ENCODE measurements at regions not wholly inside any gene's neighbourhood (a gene's known extent, or its start where the extent isn't known, plus 50 kb on each side); places are given as distances from the start of the nearest gene placed in this dataset.

DNA sequence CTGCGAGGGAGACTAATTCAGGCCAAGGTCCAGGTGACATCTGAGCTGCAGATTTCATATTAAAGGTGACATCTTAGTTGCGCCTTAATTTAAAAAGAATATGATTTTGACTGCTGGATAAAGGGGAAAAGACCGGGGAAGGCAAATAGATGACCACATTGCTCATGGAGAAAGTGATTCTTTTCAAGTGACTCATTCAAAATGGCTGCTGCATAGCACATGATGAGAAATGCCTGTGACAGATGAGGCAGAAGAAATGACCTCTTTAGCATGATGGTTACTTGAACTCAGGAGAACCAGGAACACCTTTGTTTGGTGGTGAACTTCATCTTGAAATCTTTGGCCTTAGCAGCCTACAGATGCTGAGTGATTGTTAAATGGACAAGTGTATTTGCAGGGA, 385.8 kb upstream of the TRIB2 start:
- DNase-seq: no peak

DNA sequence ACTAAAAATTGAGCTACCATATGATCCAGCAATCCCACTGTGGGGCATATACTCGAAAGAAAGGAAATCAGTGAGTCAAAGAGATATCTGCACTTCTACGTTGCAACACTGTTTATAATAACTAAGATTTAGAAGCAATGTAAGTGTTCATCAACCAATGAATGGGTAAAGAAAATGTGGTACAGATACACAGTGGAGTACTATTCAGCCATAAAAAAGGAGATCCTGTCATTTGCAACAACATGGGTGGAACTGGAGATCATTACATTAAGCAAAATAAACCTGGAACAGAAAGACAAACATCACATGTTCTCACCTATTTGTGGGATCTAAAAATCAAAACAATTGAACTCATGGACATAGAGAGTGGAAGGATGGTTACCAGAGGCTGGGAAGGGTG, 385.0 kb upstream of the TRIB2 start:
- no peak for DNase-seq

DNA sequence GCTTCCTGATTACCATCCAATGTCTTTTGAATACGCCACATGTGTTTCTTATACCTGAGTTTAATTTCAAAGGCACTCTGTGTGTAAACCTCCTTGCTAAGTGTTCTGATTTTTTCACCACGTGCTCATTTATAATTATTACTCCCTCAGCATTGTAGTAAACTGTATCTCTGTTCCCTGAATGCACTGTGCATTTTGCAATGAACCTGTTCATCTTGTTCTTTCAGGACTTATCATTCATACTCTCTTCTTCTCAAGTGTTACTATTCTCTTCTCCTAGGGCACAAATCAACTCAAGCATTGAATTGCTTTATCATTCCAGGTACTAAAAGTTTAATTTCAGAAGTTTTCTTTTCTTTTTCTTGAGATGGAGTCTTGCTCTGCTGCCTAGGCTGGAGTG, 383.4 kb upstream of the TRIB2 start:
- no peak for DNase-seq

DNA sequence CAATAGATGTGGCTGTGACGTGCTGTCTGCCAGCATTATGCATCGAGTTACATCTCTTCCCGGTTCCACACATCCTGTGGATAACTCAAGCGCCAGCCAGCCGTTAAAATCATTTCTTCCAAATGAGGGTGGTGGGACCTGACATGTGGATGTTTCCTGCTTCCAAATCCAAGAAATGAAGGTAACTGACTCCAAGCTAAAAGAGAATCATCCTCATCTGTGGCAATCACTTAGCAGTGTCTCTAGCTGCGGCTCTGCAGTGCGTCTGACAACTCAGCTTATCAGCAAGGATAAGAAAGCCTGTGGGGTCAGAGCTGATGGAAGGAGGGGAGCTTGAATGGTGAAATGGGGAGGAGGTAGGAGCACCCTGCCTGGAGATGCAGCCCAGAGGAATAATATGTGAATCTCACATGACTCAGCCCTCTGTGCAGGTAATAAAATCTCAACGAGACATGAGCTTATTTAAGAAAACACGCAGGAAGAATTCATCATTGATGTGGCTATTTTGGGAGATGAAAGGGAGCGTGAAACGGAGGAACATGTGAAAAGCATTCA, 382.2 kb upstream of the TRIB2 start:
- no peak for DNase-seq

DNA sequence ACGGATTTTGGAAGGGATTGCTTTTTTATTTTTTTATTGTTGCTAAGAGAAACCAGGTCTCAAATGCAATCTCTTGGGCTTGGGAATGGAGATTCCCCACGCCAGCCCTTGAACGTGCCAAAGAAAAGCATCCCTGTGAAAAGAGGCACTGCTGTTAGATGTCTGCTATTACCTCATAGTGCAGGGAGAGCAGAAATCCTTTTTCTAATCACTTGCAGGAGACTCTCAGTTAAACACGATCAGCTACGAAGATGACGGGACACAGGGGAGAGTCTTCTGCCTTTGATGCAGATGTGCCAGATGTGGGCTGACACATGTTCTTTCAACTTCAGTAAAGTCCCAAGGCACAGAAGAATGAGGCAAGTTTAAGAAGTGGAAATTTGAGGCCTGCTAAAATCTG, 381.6 kb upstream of the TRIB2 start:
- DNase-seq: no peak

DNA sequence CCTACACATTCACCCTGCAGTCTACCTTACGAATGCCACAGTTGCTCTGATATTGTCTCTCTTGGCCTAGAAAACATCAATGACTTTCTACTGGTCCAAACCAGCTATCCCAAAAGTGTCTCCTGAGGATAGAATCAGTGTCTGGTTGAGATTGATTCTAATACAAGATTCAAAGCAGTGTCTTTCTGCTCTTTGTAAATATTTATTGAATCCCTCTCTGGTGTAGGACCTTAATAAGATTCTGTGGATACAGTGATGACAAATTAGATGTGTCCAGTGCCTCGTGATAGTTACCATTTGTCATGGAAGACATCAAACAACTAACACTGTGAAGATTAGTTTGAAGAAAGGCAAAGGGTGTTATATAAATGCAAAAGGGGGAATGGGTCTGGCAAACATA, 380.7 kb upstream of the TRIB2 start:
- no peak for DNase-seq

DNA sequence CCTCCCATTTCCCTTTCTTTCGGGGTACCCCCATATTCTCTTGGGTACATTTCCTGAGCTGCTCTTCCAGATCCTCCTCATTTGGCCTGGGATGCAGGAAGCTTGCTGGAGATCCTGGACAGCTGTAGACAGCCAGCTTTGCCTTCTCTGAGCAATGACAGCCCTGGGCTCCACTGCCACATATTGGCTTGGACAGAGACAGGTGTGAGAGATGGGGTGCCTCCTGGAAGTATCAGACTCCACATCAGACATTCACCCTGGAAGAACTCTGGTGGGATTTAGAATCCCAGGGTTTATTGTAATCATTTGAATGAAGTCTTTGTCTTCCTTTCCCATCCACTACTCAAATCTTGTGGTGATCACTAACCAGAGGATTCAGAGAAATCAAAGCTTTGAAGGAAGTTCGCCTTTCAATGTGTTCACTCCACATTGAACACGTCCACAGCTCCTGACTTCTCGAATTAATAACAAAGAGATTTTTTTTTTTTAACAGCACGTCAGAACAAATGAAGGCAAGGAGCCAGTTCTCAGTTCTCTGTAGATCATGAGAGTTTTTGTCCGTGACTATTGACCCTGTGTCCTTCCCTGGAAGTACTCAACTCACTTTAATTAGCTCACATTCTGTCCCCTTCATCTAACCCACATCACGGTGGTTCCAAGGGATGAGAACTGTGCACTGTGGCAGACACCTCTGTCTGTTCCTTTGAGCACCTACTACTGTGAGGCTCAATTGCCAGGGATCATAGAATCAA, 377.6 kb upstream of the TRIB2 start:
- DNase-seq: no peak

DNA sequence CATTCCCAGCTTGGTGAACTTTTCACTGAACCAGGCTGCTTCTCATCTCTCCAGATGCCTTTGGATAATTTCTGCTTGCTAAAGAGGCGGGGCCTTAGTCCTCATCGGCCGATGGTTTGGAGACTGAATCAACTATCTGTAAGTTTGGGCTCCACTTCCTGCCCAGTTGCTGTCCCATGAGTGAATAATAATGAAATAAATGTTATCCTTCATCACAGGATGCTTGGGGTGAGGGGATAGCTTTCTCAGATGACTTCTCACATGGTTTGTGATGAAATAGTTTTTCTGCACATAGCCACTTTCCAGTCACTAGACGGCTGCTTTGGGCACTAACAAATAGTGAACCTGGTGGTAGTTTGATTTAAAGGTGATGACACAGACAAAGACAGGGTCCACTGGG, 376.6 kb upstream of the TRIB2 start:
- no peak for DNase-seq

DNA sequence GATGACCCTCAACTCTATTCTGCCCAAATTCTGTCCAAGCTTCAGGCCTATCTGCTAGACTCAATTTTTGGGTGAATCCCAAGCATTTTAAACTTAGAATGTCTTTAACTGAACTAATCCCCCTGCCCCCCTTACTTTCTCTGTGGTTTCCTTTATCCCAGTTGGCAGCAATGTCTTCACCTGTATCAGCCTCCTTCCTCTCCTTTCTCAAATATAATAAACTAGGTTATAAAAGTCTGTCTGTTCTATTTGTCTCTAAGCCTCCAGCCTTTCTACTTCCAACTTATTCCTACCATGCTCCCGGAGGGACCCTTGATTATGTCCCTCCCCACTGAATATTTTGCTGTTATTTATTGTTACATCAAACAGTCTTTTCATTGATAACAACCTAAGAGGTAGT, 375.5 kb upstream of the TRIB2 start:
- DNase-seq: no peak

DNA sequence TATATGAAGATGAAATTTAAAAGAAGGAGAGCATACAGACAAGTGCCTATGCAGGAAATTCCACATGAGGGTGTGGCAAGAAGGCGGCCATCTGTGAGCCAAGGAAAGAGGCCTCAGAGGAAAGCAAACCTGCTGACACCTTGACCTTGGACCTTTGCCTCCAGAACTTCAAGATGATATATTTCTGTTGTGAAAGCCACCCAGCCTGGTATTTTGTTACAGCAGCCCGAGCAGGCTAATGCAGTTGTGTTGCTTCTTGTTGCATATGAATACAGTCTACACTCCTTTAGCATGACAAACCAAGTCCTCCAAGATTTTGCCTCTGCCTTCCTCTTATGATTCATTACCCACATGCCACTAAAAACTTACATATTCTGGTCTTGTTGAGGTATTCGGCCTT, 374.8 kb upstream of the TRIB2 start:
- no peak for DNase-seq

DNA sequence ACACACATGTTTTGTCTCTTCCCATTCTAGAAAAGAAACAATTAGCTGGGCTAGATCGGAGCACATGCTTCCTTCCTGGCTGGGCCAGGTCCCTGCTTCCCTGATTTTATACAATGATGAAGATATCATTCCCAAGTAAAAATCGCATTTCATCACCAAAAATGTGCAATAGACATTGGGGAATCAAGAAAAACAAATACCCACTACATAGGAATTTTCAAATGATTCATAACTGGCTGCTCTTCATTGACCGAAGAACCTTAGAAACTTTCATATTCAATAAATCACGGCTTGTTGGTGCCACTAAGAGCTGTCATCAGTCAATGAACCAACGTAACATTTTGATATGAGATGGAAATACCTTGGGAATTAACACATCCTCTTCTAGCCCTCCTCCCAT, 373.6 kb upstream of the TRIB2 start:
- no peak for DNase-seq

DNA sequence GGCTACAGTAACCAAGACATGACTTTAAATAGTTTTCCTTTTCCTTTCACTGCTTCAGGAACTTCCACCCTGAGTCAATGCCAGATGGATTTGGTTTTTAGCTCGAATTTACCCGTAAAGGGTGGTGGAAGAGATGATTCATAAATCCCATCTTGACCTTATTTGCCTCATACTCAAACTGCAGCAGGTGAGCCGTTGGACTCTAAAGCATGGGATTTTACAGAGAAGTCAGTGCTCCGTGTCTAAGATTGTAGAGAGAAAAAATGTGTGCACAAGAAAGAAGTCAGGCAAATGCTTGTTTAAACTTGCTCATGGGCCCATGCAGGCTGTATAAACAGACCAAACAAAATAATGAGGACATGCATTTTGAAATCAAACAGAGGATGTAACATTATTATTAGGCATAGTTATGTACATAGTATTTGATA, 369.7 kb upstream of the TRIB2 start:
- no peak for DNase-seq

DNA sequence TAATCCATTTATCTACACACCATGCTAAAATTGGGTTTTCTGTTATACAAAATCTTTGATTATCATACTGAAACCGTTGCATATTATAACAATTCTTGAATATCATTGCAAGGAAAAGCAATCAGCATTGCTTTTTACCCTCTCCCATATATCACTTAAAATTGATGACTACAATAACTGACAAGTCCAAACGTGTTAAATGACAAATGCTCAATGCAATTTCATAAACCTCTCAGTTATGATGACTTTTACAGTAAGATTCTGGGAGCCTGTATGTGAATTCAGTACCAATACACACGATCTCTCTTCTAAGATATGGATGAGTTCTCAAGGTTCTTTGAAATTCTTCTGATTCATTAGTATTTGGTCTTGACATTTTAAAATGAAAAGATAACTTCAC, 368.5 kb upstream of the TRIB2 start:
- no peak for DNase-seq

DNA sequence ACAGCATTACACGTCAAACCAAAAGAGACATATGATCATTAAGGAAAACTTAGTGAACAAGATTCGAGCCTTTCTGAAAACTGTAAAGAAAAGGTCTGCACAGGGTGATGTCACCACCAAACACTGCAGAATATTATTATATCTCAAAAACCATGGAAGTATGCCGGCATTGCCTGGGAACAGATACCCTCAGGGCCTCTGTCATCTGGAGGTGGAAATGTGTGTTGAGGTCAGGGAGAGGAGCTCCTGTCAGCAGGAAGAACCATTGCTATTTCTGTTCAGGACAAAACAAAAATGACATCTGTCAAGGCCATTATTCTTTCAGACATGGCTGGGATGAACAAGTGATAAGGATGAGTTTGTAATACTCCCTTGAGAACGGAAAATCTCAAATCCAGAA, 365.9 kb upstream of the TRIB2 start:
- DNase-seq: no peak

DNA sequence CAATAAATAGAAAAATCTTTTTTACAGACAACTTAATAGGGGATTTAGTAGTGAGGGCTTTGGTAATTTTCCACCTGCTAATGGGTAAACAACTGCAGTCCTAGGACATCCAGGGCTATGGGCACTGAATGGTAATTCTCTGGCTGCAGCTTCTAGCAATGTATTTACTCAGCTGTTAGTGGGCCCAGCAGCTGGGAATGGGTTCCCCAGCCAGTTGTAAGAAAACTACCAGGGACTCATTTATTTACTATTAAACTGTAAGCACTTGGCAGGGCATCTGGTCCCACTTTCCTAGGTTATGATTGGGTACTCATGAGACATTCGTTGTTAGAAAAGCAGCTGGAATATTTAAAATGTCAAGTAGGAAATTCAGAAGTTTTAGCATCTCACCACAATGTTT, 363.8 kb upstream of the TRIB2 start:
- no peak for DNase-seq

DNA sequence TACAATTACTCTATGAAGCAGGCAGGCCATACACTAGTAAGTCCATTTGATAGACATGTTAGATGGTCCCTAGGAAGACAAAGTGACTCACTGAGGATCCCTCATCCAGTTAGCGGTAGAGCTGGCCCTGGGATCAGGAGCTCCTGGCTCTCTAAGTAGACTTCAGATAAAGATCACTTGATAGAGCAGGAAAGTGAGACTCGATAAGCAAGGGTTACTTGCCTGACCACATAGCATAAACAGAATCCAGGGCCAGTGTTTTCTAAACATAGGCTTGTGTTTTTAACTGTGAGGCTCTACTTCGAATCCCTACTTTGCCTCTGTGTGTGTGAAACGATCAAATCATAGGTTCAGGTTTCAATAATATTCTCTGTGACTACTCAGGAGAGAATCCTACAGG, 355.2 kb upstream of the TRIB2 start:
- no peak for DNase-seq

DNA sequence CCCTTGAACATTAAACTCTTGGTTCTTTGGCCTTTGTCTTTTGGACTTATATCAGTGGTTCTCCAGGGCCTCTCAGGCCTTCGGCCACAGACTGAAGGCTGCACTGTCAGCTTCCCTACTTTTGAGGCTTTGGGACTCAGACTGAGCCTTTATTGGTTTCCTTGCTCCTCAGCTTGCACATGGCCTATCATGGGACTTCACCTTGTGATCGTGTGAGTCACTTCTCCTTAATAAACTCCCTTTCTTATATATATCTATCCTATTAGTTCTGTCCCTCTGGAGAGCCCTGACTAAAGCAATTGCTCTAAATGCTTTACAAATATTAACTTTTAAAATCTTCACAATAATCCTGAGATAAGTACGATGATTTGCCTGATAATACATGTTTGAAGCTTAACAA, 353.6 kb upstream of the TRIB2 start:
- DNase-seq: no peak

DNA sequence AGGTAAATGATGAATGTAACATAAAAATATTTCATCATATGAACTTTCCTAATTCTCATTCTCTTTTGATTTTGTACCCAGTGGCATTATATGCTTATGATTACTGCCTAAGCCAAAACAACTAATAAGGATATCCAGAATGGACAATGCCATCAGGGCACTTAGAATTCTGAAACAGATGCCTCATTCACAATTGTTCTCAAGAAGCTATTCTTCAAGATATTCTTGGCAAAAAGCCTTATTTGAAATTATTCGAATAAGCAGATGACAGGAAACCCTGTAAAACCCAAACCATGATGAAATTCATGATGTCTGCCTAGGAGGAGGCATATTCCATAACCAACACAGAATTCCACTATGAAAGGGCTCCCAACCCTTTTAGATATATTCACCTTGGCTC, 353.2 kb upstream of the TRIB2 start:
- DNase-seq: no peak

DNA sequence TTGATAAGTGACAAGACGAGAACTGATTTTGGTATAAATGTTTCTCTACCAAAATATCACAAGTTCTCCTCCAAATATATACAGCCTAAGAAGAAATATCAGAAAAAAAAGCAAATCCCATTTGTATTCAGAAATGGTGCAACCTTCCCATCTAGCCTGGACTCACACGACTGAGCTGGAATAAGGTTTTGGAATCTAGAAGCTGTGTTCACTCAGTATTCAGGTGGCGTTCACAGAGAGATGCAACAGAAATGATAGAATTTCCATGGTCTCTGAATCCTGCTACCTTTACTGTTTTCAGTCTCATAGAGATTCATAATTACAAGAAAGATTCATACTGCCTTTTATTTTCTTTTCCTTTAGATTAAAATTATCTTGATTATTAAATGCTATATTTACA, 347.2 kb upstream of the TRIB2 start:
- DNase-seq: no peak

DNA sequence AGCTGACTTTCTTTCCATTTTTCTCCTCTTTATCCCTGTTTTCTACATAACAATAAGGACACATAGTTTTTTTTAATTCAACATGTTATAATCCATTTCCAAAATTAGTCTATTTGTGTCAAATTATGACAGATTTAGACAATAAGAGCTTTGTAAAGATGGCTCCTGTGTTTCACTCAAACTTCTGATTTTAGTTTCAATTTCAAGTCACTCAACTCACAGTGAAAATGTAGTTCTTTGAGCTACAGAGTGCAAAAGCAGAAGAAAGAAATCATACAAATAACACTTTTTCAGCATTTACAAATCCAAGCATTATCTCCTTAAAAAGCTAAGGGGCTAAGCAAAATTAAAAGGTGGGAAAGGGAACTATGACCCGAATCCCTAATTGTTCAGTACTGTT, 340.7 kb upstream of the TRIB2 start:
- DNase-seq: no peak

DNA sequence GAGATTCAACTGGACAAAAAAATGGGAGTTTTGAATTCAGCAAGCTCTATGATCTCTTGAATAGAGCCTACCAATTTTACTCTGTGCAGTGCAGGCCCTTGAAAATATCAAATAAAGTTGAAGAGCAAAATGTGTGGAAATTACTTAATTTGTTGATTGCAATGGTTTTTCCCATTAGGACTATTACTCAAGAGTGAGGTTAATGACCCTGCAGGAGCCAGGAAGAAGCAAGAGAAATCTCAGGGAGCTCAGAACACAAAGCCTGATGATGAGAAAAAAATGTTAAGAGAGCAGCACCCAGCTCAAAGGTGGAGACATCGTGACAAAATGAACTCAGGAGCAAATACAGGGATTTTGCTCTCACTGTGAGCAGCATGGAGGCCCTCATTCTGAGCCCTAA, 337.6 kb upstream of the TRIB2 start:
- DNase-seq: no peak

DNA sequence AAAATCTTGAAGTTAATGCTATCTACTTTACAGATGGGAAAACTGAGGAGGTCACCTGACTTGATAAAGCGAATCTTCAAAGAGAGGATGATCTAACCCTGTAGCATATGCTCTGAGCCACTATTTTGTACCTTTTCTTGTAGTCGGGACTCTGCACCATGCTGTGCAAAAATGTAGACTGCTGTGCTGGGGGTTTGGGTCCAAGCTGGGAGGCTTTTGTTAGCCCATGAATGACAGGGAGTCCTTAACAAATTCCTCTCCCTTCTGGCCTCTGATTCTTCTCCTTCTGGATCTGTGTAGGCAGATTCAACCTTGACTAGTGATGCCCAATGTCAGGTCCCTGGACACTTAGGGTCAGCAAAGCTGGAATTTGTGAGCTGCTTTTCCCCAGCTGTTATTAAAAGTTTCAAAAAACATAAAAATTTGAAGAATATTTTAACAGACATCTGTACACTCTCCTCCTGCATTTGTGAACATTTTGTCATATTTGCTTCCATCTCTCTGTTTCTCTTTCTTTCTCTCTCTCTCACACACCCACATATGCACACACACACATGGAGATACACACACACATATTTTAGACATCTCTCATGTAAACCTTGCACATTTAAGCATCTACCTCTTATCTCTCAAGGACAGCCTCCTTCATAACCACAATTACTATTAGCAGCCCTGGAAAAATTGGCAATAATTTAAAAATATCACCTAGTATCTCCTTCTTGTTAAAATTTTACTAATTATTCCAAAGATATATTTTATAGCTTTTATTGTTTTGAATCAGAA, 335.0 kb upstream of the TRIB2 start:
- DNase-seq: no peak

DNA sequence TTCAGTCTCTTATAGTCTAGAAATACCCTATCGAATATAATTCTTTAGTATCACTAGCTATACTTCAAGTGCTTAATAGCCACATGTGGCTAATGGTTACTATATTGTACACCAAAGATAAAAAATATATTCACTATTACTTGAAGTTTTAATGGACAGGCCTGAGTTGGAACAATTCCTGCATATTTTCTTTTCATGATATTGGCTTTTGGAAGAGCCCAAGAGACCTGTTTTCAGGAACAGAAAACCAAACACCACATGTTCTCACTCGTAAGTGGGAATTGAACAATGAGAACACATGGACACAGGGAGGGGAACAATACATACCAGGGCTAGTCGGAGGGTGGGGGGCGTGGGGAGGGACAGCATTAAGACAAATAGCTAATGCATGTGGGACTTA, 334.4 kb upstream of the TRIB2 start:
- DNase-seq: no peak

DNA sequence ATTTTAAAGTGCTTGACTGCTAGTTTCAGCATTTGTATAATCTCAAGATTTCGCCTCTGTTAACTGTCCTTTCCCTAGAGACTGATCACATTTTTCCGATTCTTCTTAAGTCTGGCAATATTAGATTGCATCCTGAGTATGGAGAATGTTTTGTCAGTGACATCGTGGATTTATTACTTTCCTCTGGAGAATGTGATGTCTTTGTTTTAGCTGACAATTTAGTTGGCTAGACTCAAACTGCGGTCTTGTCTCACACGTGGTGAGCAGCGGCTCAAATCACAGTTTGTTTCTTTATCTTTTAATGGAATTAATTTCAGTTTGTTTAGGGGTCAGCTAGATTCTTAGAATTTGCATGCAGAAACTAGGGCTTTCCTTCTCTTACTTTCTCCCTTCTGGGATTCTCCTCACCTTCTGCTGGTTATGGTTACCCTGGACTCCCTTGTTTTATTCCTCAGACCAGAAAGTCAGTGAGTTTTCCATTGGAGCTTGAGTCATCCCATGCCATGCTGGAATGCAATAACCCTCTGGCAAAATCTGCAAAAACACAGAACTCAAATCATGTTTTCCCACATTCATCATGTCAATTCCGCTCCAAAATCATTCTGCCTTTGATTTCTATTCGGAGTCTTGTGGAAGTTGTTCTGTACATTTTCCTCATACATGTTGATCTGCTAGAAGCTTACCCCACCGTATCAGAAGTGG, 327.2 kb upstream of the TRIB2 start:
- no peak for DNase-seq
